Mesothelial cell of epicardium (in vitro differentiated cells): ENCODE measurements at regions not wholly inside any gene's neighbourhood (a gene's known extent, or its start where the extent isn't known, plus 50 kb on each side); places are given as distances from the start of the nearest gene placed in this dataset.

Experiments
- DNase-seq, 2 experiments: peaks; one replicate each; pipeline ENCODE4 v3.0.0; 2021; ENCODE audit warnings: low spot score in 2 of 2; ENCODE audit not compliant: unreplicated experiment in 2 of 2
- H3K27ac Mint-ChIP-seq: 2 replicates; pipeline ENCODE4 v1.8.0; 2021; ENCODE audit warnings: mixed read lengths
- H3K27me3 Mint-ChIP-seq: 2 replicates; pipeline ENCODE4 v1.8.0; 2021; ENCODE audit warnings: low read depth, mixed read lengths
- H3K36me3 Mint-ChIP-seq: 2 replicates; pipeline ENCODE4 v1.8.0; 2021; ENCODE audit warnings: mixed read lengths
- H3K4me1 Mint-ChIP-seq: 2 replicates; pipeline ENCODE4 v1.8.0; 2021; ENCODE audit warnings: mixed read lengths
- H3K4me3 Mint-ChIP-seq: 2 replicates; pipeline ENCODE4 v1.8.0; 2021; ENCODE audit warnings: mild to moderate bottlenecking, moderate library complexity, mixed read lengths
- H3K9me3 Mint-ChIP-seq: 2 replicates; pipeline ENCODE4 v1.8.0; 2021; ENCODE audit warnings: mixed read lengths
- CTCF ChIP-seq: fragments of 200-600 bp; sonication (generic); IDR thresholded peaks from one replicate; pipeline ENCODE4 v1.5.0; 2021; ENCODE audit warnings: antibody characterized with exemption; ENCODE audit not compliant: unreplicated experiment

GRCh38 chr6:163802267-163802666 lies 387.7 kb downstream of the QKI start:
- DNase-seq: no peak
- no peak for TF ChIP-seq CTCF
- Mint-ChIP-seq H3K36me3 (peaks cover 2% of the 10 kb centered on the region), H3K4me1 (no peaks in the 10 kb centered on the region), H3K27me3 (no peaks in the 10 kb centered on the region), H3K4me3 (no peak overlapping the region), H3K9me3 (peaks cover 24% of the 10 kb centered on the region), H3K27ac (no peak overlapping the region)

- H3K4me1 Mint-ChIP-seq: no peaks in the 10 kb centered on the region
- H3K27ac Mint-ChIP-seq: no peak overlapping the region
- H3K27me3 Mint-ChIP-seq: no peaks in the 10 kb centered on the region
- H3K4me3 Mint-ChIP-seq: no peak overlapping the region
- peaks cover 2% of the 10 kb centered on the region for H3K36me3 Mint-ChIP-seq
- peaks cover 24% of the 10 kb centered on the region for H3K9me3 Mint-ChIP-seq
- DNase-seq: no peak
- no peak for TF ChIP-seq CTCF
These were observed 382.9 kb downstream of the QKI start for GRCh38 chr6:163797296-163797845.

DNA sequence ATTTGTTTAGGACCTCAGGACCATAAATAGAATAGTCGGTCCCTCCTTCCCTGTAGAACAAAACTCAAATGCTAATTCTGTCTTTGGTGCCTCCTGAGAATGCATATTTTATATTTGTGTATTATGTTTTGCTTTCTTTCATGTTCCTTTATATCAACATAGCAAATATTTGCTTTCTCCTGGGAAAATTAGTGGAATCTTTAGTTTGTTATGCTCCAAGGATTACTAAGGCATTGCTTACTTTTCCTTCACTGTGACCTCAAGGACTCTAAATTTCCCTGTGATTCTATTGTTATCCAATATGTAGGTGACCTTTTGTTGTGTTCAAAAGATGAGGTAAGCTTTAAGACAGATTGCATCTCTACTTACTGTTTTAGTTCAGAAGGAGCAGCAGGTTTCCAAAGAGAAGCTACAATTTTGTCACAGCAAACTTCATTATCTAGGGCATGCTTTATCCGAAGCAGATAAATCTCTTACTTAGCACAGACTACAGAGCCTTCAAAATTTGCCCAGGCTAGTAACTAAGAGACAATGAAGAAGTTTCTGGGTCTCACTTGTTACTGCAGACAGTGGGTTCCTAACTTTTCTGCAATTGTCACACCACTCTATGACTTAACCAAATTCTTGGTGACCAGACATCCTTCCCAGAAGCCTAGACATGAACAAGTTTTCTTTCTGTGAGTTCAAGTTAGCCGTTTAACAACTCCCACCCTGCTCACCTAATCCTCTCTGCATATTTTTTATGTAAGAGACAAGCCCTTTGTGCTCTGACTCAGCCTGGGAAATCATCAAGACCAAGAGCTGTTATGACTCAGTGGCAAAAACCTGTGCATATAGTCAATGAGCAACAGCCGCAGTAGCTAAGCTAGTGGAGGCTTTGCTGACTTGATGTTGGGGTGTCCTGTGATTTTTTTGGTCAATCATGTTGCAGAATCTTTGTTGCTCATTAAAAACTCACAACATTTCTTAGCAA lies 378.8 kb downstream of the QKI start:
- Mint-ChIP-seq H3K36me3 (no peaks in the 10 kb centered on the region), H3K27me3 (no peaks in the 10 kb centered on the region), H3K27ac (no peak overlapping the region), H3K9me3 (peaks cover 7% of the 10 kb centered on the region), H3K4me1 (peaks cover 5% of the 10 kb centered on the region), H3K4me3 (no peak overlapping the region)
- no peak for TF ChIP-seq CTCF
- no peak for DNase-seq

- DNase-seq: no peak
- H3K27me3 Mint-ChIP-seq: no peaks in the 10 kb centered on the region
- H3K9me3 Mint-ChIP-seq: no peaks in the 10 kb centered on the region
- peaks cover 5% of the 10 kb centered on the region for H3K4me1 Mint-ChIP-seq
- TF ChIP-seq CTCF: no peak
- peak overlapping the region; percentile 7 for H3K27ac Mint-ChIP-seq
- no peak overlapping the region for H3K4me3 Mint-ChIP-seq
- H3K36me3 Mint-ChIP-seq: no peaks in the 10 kb centered on the region
These were observed 375.8 kb downstream of the QKI start for GRCh38 chr6:163790266-163790840.

GRCh38 chr6:163789199-163789810 lies 374.8 kb downstream of the QKI start:
- H3K27me3 Mint-ChIP-seq: no peaks in the 10 kb centered on the region
- H3K4me3 Mint-ChIP-seq: no peak overlapping the region
- no peaks in the 10 kb centered on the region for H3K9me3 Mint-ChIP-seq
- H3K4me1 Mint-ChIP-seq: peaks cover 5% of the 10 kb centered on the region
- no peaks in the 10 kb centered on the region for H3K36me3 Mint-ChIP-seq
- TF ChIP-seq CTCF: no peak
- no peak overlapping the region for H3K27ac Mint-ChIP-seq
- DNase-seq: no peak
